GM18868 (cell line): ENCODE measurements at regions not wholly inside any gene's neighbourhood (a gene's known extent, or its start where the extent isn't known, plus 50 kb on each side); places are given as distances from the start of the nearest gene placed in this dataset.
"Not testable (repeated sequence)": the region's sequence is repeated elsewhere in the genome, so short reads cannot be mapped to it uniquely, and the experiment has no call there.

Source experiments
- ATAC-seq: cut with Tn5 transposase; IDR thresholded peaks from one replicate; pipeline ENCODE4 v1.9.1; 2021; ENCODE audit warnings: mild to moderate bottlenecking, moderate library complexity; ENCODE audit not compliant: unreplicated experiment

GRCh38 chrX:42175843-42176242 is 252.5 kb upstream of the CASK start:
- ATAC-seq, result no peak

GRCh38 chrX:42157923-42158322 is 234.6 kb upstream of the CASK start:
- not testable (repeated sequence) for ATAC-seq

DNA sequence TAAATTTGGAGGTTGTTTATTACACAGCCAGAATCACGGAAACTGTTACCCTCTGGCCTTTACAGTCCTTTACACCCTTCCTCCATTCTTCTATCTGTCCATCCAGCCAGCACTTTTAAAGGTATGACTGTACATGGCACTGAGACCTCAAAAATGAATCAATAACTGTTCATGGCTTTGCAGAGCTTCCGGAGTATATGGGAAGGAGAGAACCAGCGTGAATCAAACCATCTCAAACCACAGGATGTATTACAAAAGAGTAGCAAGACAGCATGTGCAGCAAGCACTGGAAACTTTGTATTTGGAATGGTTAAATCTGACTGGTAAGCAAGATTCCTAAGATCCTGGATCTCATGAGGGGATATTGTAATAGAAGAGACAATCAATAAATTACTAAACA is 228.5 kb upstream of the CASK start:
- no peak for ATAC-seq

DNA sequence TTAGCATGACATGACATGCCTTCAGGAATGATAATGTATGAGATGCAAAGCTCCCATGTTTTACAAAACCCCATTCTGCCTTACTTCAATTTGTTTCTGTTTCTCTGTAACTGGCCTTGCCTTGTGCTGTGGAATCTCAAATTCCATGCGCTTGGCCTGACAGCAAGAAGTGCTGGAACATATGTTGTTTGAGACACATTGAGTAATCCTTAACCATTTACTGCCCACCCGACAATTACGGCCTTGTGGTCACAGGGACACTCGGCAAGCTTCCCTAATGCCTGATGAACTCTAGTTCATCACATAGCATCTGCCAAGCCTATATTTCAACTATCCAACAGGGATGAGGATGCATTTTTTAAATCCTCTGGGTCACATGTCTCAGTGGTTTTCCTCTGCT is 226.4 kb upstream of the CASK start:
- no peak for ATAC-seq

DNA sequence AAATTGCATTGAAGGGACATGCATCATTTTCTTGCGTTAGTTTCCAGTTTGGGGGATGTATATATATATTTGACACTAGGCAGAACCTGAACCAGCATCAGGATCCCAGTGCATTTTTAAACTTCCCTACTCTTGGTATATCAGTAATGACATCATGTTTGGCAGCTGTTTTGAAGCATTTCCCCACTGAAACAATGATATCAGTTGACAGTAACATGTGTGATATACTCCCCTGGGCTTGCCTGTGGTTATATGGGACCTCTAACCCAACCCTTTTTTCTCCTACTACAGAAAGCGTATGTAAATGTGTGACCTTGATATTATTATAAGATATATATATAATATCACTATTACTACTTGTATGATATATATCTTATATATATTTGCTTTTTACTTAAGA is 225.9 kb upstream of the CASK start:
- no peak for ATAC-seq

DNA sequence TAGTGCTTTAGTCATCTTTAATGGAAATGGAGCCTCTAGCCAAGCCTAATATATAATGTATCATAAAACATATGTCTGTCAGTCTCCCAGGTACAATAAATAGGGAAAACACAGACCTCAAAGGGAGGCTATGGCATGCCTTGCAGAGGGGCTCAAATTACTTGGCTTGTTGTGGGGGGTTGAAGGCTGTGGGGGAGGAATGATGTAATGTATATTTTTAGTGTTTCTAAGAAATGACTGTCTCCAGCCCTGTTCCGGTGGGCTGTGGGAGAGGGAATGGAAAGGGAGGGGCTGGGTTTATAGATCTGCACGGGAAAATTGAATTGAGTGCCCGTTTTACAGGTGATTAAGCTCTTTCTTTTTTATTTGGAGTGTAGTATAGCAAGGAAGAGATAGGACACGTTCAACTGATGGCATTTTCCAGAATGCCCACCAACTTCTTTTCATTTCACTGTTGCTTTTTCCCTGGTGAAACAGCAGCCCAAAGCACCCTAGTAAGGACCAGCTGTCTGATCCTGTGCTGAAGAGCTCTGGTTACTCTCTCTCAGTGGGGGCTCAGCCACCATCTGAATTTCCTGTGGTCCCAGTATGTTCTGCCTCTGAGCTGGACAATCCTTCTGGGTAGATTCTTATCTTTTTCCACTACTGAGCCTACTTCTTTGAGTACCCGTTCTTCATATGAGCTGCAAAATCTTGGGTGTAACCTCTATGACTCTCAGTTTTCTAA is 220.7 kb upstream of the CASK start:
- no peak for ATAC-seq

DNA sequence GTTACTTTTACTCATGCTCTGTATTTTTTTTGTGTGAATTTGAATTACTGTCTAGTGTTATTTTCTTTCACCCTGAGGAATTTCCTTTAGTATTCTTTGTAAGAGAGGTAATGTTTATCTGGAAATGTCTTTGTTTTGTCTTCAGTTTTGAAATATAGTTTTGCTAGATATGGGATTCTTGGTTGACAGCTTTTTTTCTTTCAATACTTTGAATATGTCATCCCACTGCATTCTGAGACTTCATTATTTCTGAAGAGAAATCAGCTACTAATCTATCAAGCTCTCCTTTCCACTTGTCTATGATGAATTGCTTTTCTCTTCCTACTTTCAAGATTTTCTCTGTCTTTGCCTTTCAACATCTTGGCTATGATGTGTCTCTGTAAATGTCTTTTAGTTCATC is 217.0 kb upstream of the CASK start:
- ATAC-seq, result no peak

- no peak for ATAC-seq
Observed at GRCh38 chrX:42135583-42136228, 212.4 kb upstream of the CASK start.

GRCh38 chrX:42131856-42132255 is 208.5 kb upstream of the CASK start:
- ATAC-seq, result no peak

DNA sequence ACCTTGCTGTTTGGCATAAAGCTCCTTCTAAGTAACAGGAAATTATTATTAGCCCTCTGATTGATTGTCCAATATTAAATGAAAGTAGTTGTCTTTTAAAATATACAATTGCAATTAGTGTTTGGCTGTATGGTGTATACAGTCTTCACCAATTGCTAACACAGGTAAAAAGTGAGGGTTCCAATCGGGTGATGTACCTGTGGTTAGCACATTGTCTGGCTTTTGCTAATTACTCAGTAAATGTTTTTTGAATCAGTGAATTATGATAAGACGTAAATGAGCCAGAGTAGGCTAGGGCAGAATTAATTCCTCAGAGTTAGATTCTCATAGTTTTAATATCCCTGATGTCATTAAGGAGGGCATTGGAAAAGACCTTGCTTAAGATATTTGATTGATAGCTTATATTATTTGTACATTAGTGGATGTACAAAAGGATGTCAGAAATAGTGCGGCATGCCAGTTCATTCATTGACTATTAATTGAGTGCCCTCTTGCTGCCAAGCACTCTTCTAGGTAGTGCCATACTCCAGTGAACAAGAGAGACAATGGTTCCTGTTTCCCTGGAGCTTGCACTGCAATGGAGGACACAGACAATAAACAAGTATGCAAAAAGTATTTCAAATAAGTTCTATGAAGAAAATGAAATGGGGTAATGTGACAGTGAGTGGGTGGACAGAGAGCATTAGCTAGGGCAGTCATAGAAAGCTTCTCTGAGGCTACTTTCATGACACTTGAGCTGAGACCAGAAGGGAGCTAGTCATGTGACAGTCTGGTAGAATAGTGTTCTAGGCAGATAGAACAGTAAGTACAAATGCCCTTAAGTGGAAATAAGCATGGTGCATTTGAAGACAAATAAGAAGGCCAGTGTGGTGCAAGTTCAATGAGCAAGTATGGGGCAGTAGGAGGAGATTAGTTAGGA is 205.9 kb upstream of the CASK start:
- ATAC-seq, result peak; percentile 37

GRCh38 chrX:42128587-42128986 is 205.2 kb upstream of the CASK start:
- ATAC-seq, result peak; percentile 8

GRCh38 chrX:42128020-42128419 is 204.7 kb upstream of the CASK start:
- peak; percentile 71 for ATAC-seq

DNA sequence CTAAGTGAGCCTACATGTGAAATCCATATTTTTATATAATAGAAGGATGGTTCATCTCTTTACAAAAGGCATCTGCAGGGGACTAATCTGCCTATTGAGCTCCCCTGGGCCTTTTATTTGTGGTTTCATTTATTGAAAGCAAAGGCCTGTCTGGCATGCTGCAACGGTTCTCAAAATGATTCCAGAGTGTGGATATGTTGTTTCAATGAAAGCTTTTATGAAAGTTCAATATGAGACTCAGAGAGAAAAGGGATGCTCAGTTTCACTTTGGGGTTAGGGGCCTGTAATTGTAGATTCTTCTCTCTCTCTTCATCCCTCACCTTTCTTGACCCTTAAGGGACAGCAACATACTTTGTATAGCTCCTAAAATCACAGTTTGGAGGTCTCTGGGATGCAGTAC is 204.2 kb upstream of the CASK start:
- peak; percentile 22 for ATAC-seq

DNA sequence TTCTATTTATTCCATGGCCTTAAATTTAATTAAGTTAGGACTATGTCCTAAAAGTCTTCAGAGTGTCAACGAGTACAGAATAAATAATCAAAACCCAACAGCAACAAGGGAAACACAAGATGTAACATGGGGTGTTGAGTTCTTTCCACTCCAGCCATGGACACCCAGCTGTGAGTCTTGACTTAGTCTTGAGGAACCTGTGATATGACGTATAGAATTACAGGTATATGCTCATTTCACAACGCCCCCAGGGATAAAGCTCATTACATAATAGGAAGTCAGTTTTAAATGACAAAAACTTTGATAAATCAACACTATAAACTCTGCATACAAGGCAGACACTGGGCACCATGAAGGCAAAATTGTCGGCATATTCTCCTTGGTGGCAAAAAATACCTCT is 200.0 kb upstream of the CASK start:
- ATAC-seq, result no peak

DNA sequence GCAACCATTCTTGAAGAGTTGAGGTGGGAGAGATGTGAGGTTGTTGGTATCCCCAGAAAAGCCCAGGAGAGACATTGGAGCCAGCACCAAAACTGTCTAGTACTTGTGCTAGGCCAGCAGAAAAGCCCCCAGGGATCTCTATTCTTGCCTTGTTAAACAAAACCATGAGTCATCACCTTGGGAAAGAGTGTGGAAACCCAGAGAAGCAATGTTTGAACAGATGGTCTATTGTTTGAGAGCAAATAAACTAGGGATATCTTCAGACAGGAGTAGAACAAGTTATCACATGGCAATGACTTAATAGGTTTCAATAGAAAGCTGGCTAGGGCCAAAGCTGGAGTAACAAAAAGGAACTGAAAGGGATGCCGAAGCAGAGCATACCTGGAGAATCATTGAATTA is 195.7 kb upstream of the CASK start:
- peak; percentile 35 for ATAC-seq

- peak; percentile 95 for ATAC-seq
Observed at GRCh38 chrX:42117318-42117717, 194.0 kb upstream of the CASK start.

- peak; percentile 40 for ATAC-seq
Observed at GRCh38 chrX:42109428-42109827, 186.1 kb upstream of the CASK start.

DNA sequence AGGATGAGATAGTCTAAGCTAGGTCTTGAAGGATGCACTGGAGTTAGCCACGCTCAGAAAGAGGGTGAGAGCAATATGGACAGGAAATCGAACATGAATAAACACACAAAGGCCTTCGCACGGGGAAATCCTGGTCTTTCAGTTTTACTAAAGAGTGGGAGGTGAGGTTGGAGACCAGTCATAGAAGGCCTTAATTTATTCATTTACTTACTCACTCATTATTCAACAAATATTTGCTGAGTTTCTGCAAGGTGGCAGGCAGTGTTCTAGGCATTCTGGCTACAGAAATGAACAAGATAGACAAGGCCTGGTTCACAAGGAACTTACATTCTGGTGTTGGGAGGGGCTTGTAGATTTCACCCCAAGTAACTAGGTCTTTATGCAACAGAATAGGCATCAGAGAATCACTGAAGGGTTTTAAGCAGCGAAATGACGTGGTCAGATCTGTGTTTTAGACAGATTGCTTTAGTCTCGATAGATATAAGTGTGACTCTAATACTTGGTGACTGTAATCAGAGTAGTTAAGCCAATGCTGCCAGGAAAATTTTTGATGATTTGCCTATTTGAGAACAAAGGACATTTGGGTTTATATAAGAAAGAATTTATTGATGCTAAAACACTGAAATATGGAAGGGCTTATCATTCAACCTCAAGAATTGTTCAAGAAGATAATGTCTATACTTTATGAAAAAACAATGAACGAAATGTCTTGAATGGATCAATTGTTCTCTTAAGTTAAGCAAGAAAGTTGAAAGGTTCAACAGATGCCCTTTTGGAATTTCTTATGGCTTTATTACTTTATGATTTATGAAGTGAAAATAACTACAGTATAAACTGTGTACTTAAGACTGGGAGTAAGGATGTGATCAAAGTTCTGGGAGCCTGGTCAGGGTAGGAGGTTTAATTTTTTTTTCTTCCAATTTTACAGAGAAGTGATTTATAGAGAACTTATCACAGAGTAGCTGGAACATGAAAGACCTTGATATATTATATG is 184.4 kb upstream of the CASK start:
- peak; percentile 83 for ATAC-seq

GRCh38 chrX:42106556-42106955 is 183.2 kb upstream of the CASK start:
- ATAC-seq, result no peak

GRCh38 chrX:42102586-42103282 is 179.4 kb upstream of the CASK start:
- no peak for ATAC-seq
